Chondrocyte (in vitro differentiated cells): ENCODE measurements at regions not wholly inside any gene's neighbourhood (a gene's known extent, or its start where the extent isn't known, plus 50 kb on each side); places are given as distances from the start of the nearest gene placed in this dataset.

Source experiments
- DNase-seq: peaks from one replicate; pipeline ENCODE4 v3.0.0; 2021; ENCODE audit warnings: mixed read lengths, low spot score
- H3K27ac Mint-ChIP-seq: one replicate; pipeline ENCODE4 v1.8.0; 2021; ENCODE audit warnings: mild to moderate bottlenecking, moderate library complexity, mixed read lengths; ENCODE audit not compliant: unreplicated experiment
- H3K27me3 Mint-ChIP-seq: 2 replicates; pipeline ENCODE4 v1.8.0; 2021; ENCODE audit warnings: low read depth, mixed read lengths
- H3K36me3 Mint-ChIP-seq: 2 replicates; pipeline ENCODE4 v1.8.0; 2021; ENCODE audit warnings: low read depth, mixed read lengths
- H3K4me1 Mint-ChIP-seq: 2 replicates; pipeline ENCODE4 v1.8.0; 2021; ENCODE audit warnings: low read depth, mild to moderate bottlenecking, mixed read lengths
- H3K4me3 Mint-ChIP-seq: one replicate; pipeline ENCODE4 v1.8.0; 2021; ENCODE audit warnings: mild to moderate bottlenecking, moderate library complexity, mixed read lengths; ENCODE audit not compliant: unreplicated experiment
- H3K9me3 Mint-ChIP-seq: 2 replicates; pipeline ENCODE4 v1.8.0; 2021; ENCODE audit warnings: low read depth, mixed read lengths
- CTCF ChIP-seq: fragments of 200-600 bp; sonication (generic); IDR thresholded peaks from 2 replicates; pipeline ENCODE4 v1.5.0; 2021; ENCODE audit warnings: antibody characterized with exemption, mild to moderate bottlenecking, moderate library complexity

GRCh38 chr3:109851854-109852253, 514.5 kb upstream of the DPPA4 start:
- Mint-ChIP-seq H3K27ac (no peak overlapping the region), H3K9me3 (peaks cover 31% of the 10 kb centered on the region), H3K4me3 (no peak overlapping the region), H3K4me1 (peaks cover 4% of the 10 kb centered on the region), H3K27me3 (no peaks in the 10 kb centered on the region), H3K36me3 (peaks cover 14% of the 10 kb centered on the region)
- no peak for TF ChIP-seq CTCF
- no peak for DNase-seq

DNA sequence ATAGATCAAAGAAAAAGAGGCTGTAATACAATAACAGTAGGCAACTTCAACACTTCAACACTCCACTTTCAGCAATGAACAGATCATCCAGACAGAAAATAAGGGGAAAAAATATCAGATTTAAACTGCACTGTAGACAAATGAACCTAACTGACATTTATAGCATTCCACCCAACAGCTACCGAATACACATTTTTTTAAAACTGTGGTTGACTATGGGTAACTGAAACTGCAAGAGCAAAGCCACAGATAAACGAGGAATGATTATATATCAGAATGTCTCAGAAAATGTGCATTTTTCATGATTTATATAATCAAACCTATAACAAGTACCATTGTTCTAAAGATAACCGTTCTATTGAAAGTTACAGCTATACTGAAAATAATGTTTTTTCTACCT, 514.9 kb upstream of the DPPA4 start:
- Mint-ChIP-seq H3K27ac (no peak overlapping the region), H3K4me1 (peaks cover 5% of the 10 kb centered on the region), H3K4me3 (no peak overlapping the region), H3K9me3 (peaks cover 31% of the 10 kb centered on the region), H3K27me3 (no peaks in the 10 kb centered on the region), H3K36me3 (peaks cover 14% of the 10 kb centered on the region)
- no peak for DNase-seq
- TF ChIP-seq CTCF, result no peak

GRCh38 chr3:109853077-109853731, 515.9 kb upstream of the DPPA4 start:
- no peak for DNase-seq
- TF ChIP-seq CTCF, result no peak
- Mint-ChIP-seq H3K9me3 (peaks cover 28% of the 10 kb centered on the region), H3K4me1 (peaks cover 5% of the 10 kb centered on the region), H3K27ac (no peak overlapping the region), H3K4me3 (no peak overlapping the region), H3K36me3 (peaks cover 14% of the 10 kb centered on the region), H3K27me3 (no peaks in the 10 kb centered on the region)

DNA sequence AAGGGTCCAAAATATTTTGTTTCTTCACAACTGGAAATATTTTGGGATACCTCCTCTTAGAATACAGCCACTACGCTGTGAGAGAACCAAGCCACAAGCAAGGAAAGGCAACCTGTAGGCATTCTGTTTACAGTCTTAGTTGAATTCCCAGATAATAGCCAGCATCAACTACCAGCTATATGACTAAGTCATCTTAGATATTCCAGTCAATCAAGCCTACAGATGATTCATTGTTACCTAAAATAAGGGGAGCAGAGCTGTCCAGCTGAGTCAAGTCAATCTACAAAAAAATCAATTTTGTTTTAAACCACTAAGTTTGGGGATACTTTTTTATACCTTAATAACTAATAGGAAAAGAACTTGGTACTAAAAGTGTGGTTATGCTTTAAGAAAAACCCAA, 526.4 kb upstream of the DPPA4 start:
- TF ChIP-seq CTCF, result no peak
- no peak overlapping the region for H3K4me3 Mint-ChIP-seq
- no peaks in the 10 kb centered on the region for H3K36me3 Mint-ChIP-seq
- no peak overlapping the region for H3K27ac Mint-ChIP-seq
- no peak for DNase-seq
- no peaks in the 10 kb centered on the region for H3K27me3 Mint-ChIP-seq
- H3K9me3 Mint-ChIP-seq, result peaks cover 5% of the 10 kb centered on the region
- no peaks in the 10 kb centered on the region for H3K4me1 Mint-ChIP-seq

DNA sequence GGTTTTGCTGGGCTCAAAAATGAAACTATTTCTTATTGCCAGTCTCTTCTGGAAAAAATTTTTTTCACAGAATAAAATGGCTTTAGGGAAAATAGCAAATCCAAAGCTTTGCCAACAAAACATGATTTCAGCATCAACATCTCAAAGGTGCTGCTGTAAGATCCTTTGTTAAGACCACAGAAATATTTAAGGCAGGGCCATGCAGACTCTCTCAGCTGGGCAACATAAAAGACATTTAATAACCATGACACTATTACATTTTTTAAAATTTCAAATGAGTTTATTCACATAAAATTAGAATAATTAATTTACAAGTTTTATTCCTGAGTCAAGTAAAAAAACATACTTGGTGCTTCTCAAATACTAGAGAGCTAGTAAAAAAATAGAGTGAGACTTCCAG, 527.1 kb upstream of the DPPA4 start:
- no peak for TF ChIP-seq CTCF

More for the DNA sequence above, 527.1 kb upstream of the DPPA4 start:
- H3K9me3 Mint-ChIP-seq, result peaks cover 7% of the 10 kb centered on the region
- H3K36me3 Mint-ChIP-seq, result no peaks in the 10 kb centered on the region
- H3K27me3 Mint-ChIP-seq, result no peaks in the 10 kb centered on the region
- H3K4me3 Mint-ChIP-seq, result no peak overlapping the region
- DNase-seq, result no peak
- H3K4me1 Mint-ChIP-seq, result no peaks in the 10 kb centered on the region
- H3K27ac Mint-ChIP-seq, result no peak overlapping the region
